Naive thymus-derived CD8-positive, alpha-beta T cell (primary cell): ENCODE measurements at regions not wholly inside any gene's neighbourhood (a gene's known extent, or its start where the extent isn't known, plus 50 kb on each side); places are given as distances from the start of the nearest gene placed in this dataset.

ENCODE experiments used
- ATAC-seq, 2 donors: fragments of 150-1000 bp; cut with Tn5 transposase in 1 of 2; sonication (Bioruptor Pico), chemical (Tn5 transposase) in 1 of 2; 1 replicate in 1 of 2; 2 replicates in 1 of 2; pipeline ENCODE4 v1.10.0; 2021; ENCODE audit warnings: mild to moderate bottlenecking in 2 of 2, moderate library complexity in 2 of 2
- POLR2A ChIA-PET: fragments of 350-600 bp; sonication (Branson Sonifier 250); formaldehyde crosslinking; loops from one replicate; lab custom pipeline; 2021; ENCODE audit warnings: antibody characterized with exemption; lab: Charles Lee
- DNase-seq, 10 donors: peaks; one replicate each; pipeline versions ENCODE4 v3.0.0 to v3.0.0-alpha.2; 2020 to 2022
- H3K27ac Mint-ChIP-seq, 10 donors: one replicate each; pipeline ENCODE4 v1.8.0; 2020 to 2022; ENCODE audit warnings: mild to moderate bottlenecking in 10 of 10, mixed read lengths in 10 of 10, moderate library complexity in 4 of 10, inconsistent platforms in 1 of 10
- H3K27me3 Mint-ChIP-seq, 5 donors: one replicate each; pipeline ENCODE4 v1.8.0; 2021 to 2022; ENCODE audit warnings: mixed read lengths in 5 of 5
- H3K36me3 Mint-ChIP-seq, 3 donors: one replicate each; pipeline ENCODE4 v1.8.0; 2020 to 2022; ENCODE audit warnings: mixed read lengths in 3 of 3, mild to moderate bottlenecking in 2 of 3, inconsistent platforms in 1 of 3
- H3K4me1 Mint-ChIP-seq, 4 donors: one replicate each; pipeline ENCODE4 v1.8.0; 2021 to 2022; ENCODE audit warnings: mixed read lengths in 4 of 4
- H3K4me3 Mint-ChIP-seq, 10 donors: one replicate each; pipeline ENCODE4 v1.8.0; 2020 to 2022; ENCODE audit warnings: mild to moderate bottlenecking in 10 of 10, mixed read lengths in 10 of 10, moderate library complexity in 6 of 10, inconsistent platforms in 1 of 10
- H3K9me3 Mint-ChIP-seq, 9 donors: one replicate each; pipeline ENCODE4 v1.8.0; 2020 to 2022; ENCODE audit warnings: mixed read lengths in 9 of 9, mild to moderate bottlenecking in 3 of 9, inconsistent platforms in 1 of 9, moderate library complexity in 1 of 9

DNA sequence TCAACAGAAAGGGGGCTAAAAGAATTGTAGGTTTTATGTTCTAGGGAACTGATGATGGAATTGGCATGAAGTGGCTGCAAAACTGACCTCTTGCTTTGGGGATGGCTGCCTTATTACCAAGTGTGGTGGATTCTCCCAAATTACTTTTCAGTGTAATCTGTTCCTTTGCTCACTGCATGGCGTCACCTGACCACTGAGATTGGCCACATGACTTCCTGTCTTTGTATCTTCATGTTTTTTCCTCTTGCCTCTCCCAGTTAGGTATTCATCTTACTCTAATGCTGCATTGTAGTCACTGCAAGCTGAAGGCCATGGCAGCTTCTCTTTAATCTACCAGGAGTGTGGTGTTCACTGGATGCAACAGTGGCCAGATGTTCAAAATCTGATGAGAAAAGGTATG, 257.7 kb upstream of the TNP1 start:
- ATAC-seq (no peak), DNase-seq (no peak)
- Mint-ChIP-seq H3K4me3 (no peak overlapping the region), H3K27me3 (peaks cover 0 to 18% (median 8%) of the 10 kb centered on the region in 5 donors), H3K4me1 (no peaks in the 10 kb centered on the region), H3K9me3 (no peaks in the 10 kb centered on the region), H3K27ac (no peak overlapping the region), H3K36me3 (no peaks in the 10 kb centered on the region)
- POLR2A ChIA-PET, result no interaction called here

DNA sequence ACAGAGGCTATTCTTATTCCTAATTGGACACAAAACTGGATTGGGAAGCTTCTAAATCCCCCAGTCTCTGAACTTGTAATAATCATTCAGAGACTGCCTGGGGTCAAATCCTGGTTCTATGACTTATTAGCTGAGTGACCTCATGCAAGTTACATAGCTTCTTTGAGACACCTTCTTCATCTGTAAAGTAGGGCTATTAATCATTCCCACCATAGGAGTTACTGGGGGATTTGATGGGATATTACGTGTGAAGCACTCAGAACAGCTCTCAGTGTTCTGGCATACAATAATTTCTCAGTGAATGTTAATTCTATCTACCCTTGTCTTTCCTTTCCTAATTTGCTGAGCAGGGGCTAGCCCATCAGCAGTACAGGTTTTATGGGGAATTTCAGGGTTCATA, 256.7 kb upstream of the TNP1 start:
- no peaks in the 10 kb centered on the region for H3K36me3 Mint-ChIP-seq
- ATAC-seq, result no peak
- no peak for DNase-seq
- no peak overlapping the region for H3K4me3 Mint-ChIP-seq
- no peaks in the 10 kb centered on the region for H3K4me1 Mint-ChIP-seq
- peaks cover 0 to 17% (median 3%) of the 10 kb centered on the region in 5 donors for H3K27me3 Mint-ChIP-seq
- POLR2A ChIA-PET, result no interaction called here
- H3K9me3 Mint-ChIP-seq, result no peaks in the 10 kb centered on the region
- no peak overlapping the region for H3K27ac Mint-ChIP-seq

DNA sequence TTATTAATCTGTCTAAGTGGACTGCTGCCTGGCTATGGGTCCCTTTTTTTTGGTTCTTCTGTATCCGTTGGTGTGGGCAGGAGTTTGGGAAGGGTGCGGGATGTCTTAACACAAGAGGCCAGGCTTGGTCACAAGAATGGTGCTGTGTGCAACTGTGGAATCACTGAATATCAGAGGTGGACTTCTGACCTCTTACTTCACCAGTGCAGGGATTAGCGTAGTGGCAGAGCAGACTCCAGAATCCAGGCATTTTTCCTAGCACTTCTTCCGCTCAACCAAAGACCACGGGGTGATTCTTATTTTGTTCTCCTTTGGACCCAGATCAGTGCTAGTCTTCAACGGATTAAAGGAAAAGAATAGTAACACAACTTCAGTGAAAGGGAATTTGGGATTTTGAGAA, 254.3 kb upstream of the TNP1 start:
- ATAC-seq (no peak), DNase-seq (no peak)
- H3K4me3 Mint-ChIP-seq, result no peak overlapping the region
- H3K27ac Mint-ChIP-seq, result no peak overlapping the region
- no peaks in the 10 kb centered on the region for H3K36me3 Mint-ChIP-seq
- H3K27me3 Mint-ChIP-seq, result peaks cover 0 to 15% (median 4%) of the 10 kb centered on the region in 5 donors
- H3K4me1 Mint-ChIP-seq, result no peaks in the 10 kb centered on the region
- POLR2A ChIA-PET, result no interaction called here
- peaks cover 0 to 3% (median 0%) of the 10 kb centered on the region in 9 donors for H3K9me3 Mint-ChIP-seq

DNA sequence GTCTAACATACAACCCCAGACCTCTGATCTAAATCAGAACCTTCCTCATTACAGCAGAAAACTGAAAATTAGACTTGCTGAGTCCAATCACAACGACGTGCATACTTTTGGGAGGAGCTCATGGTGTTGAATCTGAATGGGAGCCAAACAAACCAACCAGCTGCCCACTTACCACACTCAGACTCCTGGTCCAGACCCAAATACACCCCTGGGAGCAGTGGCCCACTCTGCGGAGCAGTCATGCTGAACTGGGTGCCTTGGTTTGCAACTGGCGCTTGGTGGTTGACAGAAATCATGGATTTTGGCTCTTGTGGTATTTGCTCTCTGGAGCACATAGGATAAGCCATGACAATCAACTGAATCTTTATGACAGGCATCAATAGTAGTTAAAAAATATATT, 253.6 kb upstream of the TNP1 start:
- no peaks in the 10 kb centered on the region for H3K4me1 Mint-ChIP-seq
- H3K4me3 Mint-ChIP-seq, result no peak overlapping the region
- POLR2A ChIA-PET, result no interaction called here
- DNase-seq, result no peak
- no peak overlapping the region for H3K27ac Mint-ChIP-seq
- peaks cover 0 to 13% (median 4%) of the 10 kb centered on the region in 5 donors for H3K27me3 Mint-ChIP-seq
- no peaks in the 10 kb centered on the region for H3K36me3 Mint-ChIP-seq
- H3K9me3 Mint-ChIP-seq, result peaks cover 0 to 3% (median 0%) of the 10 kb centered on the region in 9 donors
- no peak for ATAC-seq

DNA sequence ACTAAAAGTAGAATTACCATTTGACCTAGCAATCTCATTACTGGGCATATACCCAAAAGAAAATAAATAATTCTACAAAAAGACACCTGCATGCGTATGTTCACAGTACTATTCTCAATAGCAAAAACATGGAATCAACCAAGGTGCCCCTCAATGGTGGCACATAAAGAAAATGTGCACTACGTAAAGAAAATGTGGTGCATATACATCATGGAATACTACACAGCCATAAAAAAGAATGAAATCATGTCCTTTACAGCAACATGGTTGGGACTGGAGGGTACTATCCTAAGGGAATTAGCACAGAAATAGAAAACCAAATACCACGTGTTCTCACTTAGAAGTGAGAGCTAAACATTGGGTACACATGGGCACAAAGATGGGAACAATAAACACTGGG, 250.7 kb upstream of the TNP1 start:
- no peak overlapping the region for H3K27ac Mint-ChIP-seq
- peaks cover 0 to 3% (median 0%) of the 10 kb centered on the region in 9 donors for H3K9me3 Mint-ChIP-seq
- no peak for ATAC-seq

DNA sequence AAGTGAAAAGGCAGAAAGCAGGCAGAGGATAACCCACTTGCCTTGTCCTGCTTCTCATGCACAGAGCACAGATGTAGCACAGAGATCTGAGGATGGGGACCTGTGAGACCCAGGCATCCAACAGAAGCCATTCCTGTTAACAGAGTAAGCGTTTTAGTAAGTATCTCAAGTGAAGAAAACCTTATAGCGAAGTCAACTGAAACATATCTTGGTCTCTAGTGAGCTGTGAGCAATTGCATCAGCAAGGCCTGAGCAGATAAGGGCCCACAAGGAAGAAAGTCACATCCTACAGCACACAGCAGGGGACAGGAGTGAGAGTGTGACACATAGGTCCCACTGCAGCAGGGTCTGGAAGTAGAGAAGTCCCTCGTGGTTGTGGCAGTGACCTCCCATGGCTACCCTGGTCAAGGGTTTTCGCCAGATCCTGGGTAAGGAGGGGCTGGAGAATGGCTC, 248.7 kb upstream of the TNP1 start:
- H3K27me3 Mint-ChIP-seq, result peaks cover 0 to 9% (median 2%) of the 10 kb centered on the region in 5 donors
- H3K27ac Mint-ChIP-seq, result no peak overlapping the region
- H3K4me1 Mint-ChIP-seq, result peaks cover 0 to 2% (median 0%) of the 10 kb centered on the region in 4 donors
- POLR2A ChIA-PET, result no interaction called here
- no peak for DNase-seq
- peaks cover 0 to 3% (median 0%) of the 10 kb centered on the region in 9 donors for H3K9me3 Mint-ChIP-seq
- H3K4me3 Mint-ChIP-seq, result no peak overlapping the region
- no peaks in the 10 kb centered on the region for H3K36me3 Mint-ChIP-seq
- ATAC-seq, result no peak

More for the DNA sequence above, 250.7 kb upstream of the TNP1 start:
- POLR2A ChIA-PET, result no interaction called here
- peaks cover 0 to 9% (median 2%) of the 10 kb centered on the region in 5 donors for H3K27me3 Mint-ChIP-seq
- DNase-seq, result no peak
- peaks cover 0 to 2% (median 0%) of the 10 kb centered on the region in 4 donors for H3K4me1 Mint-ChIP-seq
- H3K4me3 Mint-ChIP-seq, result no peak overlapping the region
- H3K36me3 Mint-ChIP-seq, result no peaks in the 10 kb centered on the region

DNA sequence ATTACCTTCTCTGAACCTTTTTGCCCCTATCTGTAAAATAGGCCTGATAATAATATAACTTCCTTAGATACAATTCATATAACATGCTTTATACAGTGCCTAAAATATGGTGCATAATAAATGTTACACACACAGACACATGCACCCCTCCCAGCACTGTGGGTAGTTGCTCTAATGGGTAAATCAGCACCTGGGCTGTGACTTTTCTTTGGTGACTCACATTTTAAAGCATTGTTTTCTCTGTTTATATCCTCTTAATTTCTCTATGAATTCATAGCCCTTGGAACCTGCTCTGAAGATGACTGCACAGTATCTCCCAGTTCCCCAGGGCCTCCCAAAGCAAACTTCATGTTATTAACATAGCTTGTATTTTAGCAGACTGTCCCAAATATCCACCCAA, 248.2 kb upstream of the TNP1 start:
- Mint-ChIP-seq H3K4me3 (no peak overlapping the region), H3K36me3 (no peaks in the 10 kb centered on the region), H3K27ac (no peak overlapping the region), H3K4me1 (peaks cover 0 to 2% (median 0%) of the 10 kb centered on the region in 4 donors), H3K9me3 (peaks cover 0 to 3% (median 0%) of the 10 kb centered on the region in 9 donors), H3K27me3 (peaks cover 0 to 9% (median 2%) of the 10 kb centered on the region in 5 donors)
- DNase-seq (no peak), ATAC-seq (no peak)
- POLR2A ChIA-PET, result no interaction called here

DNA sequence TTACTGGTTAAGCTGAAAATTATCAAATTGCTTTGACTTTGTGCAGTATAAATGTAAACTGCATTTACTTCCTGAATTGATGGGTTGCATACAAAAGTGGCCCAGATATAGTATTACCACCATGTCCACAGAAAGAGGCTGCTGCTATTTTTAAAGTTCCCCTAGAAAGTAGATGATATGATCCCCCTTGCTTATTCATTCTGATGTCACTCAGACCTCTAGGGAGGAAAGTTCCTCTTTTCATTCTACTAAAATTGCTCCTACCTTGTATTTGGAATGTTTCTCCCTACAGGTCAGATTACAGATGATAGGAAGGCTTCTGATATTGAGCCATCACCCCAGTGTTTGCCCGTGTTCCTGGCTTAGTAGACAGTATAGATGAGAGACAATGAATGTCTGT, 247.6 kb upstream of the TNP1 start:
- Mint-ChIP-seq H3K36me3 (no peaks in the 10 kb centered on the region), H3K9me3 (peaks cover 0 to 3% (median 0%) of the 10 kb centered on the region in 9 donors), H3K4me1 (peaks cover 0 to 2% (median 0%) of the 10 kb centered on the region in 4 donors), H3K4me3 (no peak overlapping the region), H3K27me3 (peaks cover 0 to 9% (median 2%) of the 10 kb centered on the region in 5 donors), H3K27ac (no peak overlapping the region)
- POLR2A ChIA-PET, result no interaction called here
- DNase-seq (no peak), ATAC-seq (no peak)

DNA sequence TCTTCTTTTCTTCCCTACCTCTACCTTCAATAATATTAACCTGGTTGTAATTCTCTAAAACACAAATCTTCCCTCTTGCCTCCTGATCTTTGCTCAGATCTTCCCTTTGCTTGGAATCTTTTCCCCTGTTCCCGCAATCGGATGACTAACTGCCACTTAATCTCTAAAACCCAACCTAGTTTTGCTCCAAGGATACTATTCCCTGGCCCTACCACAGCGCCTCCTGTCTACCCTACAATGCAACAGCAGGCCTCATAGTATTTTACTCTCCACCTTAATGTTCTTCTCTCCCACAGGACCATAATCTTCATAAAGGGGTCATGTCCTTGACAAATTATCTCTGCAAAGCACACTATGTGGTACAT, 246.8 kb upstream of the TNP1 start:
- DNase-seq, result no peak
- Mint-ChIP-seq H3K27ac (no peak overlapping the region), H3K27me3 (peaks cover 0 to 11% (median 6%) of the 10 kb centered on the region in 5 donors), H3K36me3 (no peaks in the 10 kb centered on the region), H3K4me1 (peaks cover 0 to 2% (median 0%) of the 10 kb centered on the region in 4 donors), H3K9me3 (peaks cover 0 to 3% (median 0%) of the 10 kb centered on the region in 9 donors), H3K4me3 (no peak overlapping the region)
- ATAC-seq, result no peak
- POLR2A ChIA-PET, result no interaction called here

DNA sequence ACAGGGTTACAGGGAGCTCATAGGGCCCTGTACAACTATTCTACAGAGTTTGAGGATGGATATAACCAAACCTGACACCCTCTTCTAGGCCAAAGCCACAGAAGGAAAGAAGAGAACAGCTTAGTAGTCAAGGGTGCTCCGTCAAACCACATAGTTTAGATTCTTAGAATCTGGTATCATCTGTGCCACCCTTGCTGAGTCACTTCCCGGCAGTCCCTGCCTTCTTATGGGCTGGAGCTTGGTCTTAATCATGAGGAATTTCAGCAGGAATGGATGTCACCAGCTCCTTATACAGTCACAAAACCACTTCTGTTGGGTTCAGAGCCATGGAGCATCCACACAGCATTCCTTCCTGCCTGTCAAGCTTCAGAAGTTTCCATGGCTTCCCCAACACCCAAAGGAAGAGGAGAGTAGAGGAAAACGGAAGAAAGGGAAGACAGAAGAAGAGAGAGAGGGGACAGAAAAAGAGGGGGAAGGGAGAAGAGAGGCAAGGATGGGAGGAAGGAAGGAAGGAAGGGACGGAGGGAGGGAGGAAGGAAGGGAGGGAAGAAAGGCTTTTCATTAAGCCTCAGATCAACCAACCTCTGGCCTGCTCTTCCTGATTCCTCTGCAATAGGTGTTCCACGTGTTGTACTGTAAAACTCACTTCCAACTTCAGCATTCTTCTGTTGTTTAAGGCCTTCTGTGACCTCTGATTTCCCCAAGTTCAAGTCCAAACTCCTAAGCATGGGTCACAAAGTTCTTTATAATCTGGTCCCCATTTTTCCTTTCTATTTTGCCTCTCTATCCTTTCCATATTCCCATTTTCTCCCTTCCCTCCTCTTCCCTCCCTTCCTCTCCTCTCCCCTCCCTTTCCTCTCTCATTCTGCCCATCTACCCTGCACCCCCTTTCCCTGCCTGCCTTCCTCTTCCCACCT, 246.1 kb upstream of the TNP1 start:
- DNase-seq (no peak), ATAC-seq (no peak)
- POLR2A ChIA-PET, result no interaction called here
- Mint-ChIP-seq H3K4me3 (no peak overlapping the region), H3K27ac (no peak overlapping the region), H3K27me3 (peaks cover 0 to 10% (median 6%) of the 10 kb centered on the region in 5 donors), H3K36me3 (no peaks in the 10 kb centered on the region), H3K9me3 (peaks cover 0 to 3% (median 0%) of the 10 kb centered on the region in 9 donors), H3K4me1 (peaks cover 0 to 2% (median 0%) of the 10 kb centered on the region in 4 donors)

DNA sequence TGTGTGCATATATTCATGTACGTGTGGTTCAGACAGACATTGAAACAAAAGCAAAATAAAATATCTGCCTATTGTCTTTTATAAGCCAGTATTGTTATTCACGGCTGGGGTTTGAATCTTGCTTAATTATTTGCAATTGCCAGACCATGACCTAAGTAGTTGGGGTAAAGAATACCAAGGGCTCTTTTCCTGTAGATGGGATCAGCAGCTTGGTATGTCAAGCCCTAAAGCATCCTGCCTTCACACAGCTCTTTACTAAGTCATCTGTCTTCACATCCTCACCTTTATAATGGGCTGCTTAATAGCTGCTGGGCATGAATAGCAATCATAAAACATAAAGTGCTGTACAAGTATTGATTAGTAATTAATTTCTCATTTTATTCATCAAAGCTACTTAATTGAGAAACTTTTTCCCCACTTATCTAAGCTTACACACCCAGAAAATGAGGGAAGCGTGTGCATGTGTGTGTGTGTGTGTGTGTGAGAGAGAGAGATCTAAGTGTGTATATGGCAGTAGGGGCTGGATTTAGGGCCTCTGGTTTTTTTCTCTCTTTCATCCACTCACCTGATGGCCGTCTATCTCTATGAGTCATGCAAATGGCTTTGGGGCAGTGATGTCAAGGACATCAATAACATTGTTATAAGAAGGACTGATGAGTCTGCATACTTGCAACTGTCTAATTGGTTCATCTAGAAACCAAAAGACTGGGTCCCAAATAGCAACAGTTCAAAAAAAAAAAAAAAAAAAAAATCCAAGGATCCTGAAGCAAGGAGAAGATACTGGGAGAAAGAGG, 244.1 kb upstream of the TNP1 start:
- no peak for DNase-seq
- POLR2A ChIA-PET, result no interaction called here
- no peaks in the 10 kb centered on the region for H3K36me3 Mint-ChIP-seq

DNA sequence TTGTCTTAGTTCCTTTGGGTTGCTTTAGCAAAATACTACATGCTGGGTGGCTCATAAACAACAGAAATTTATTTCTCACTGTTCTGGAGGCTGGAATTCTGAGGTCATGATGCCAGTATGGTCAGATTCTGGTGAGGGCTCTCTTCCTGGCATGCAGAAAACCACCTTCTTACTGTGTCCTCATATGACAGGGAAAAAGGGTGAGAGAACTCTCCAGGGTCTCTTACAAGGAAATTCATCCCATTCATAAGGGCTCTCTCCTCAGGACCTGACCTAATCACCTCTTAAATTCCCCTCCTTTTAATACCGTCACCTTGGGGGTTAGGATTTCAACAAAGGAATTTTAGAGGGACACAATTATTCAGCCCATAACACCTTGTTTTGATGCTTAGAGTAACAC, 243.1 kb upstream of the TNP1 start:
- POLR2A ChIA-PET, result no interaction called here
- H3K27me3 Mint-ChIP-seq, result peaks cover 0 to 8% (median 6%) of the 10 kb centered on the region in 5 donors
- no peak overlapping the region for H3K4me3 Mint-ChIP-seq
- no peaks in the 10 kb centered on the region for H3K36me3 Mint-ChIP-seq
- no peak overlapping the region for H3K27ac Mint-ChIP-seq
- DNase-seq (no peak), ATAC-seq (no peak)
- peaks cover 0 to 2% (median 0%) of the 10 kb centered on the region in 4 donors for H3K4me1 Mint-ChIP-seq
- no peaks in the 10 kb centered on the region for H3K9me3 Mint-ChIP-seq

More for the DNA sequence above, 244.1 kb upstream of the TNP1 start:
- Mint-ChIP-seq H3K27me3 (peaks cover 0 to 10% (median 6%) of the 10 kb centered on the region in 5 donors), H3K4me3 (no peak overlapping the region), H3K9me3 (no peaks in the 10 kb centered on the region), H3K4me1 (peaks cover 0 to 2% (median 0%) of the 10 kb centered on the region in 4 donors), H3K27ac (no peak overlapping the region)
- ATAC-seq, result no peak

DNA sequence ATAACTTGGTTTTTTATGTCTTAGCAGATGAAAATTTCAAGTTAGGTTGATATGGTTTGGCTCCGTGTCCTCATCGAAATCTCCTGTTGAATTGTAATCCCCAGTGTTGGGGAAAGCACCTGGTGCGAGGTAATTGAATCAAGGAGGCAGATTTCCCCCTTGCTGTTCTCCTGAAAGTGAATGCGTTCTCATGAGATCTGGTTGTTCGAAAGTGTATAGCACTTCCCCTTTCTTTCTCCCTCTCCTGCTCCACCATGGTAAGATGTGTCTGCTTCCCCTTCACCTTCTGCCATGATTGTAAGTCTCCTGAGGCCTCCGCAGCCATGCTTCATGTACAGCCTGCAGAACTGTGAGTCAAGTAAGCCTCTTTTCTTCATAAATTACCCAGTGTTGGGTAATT, 242.1 kb upstream of the TNP1 start:
- no peak for ATAC-seq
- POLR2A ChIA-PET, result no interaction called here

More for the DNA sequence above, 242.1 kb upstream of the TNP1 start:
- Mint-ChIP-seq H3K9me3 (no peaks in the 10 kb centered on the region), H3K4me3 (no peak overlapping the region), H3K27ac (no peak overlapping the region), H3K27me3 (peaks cover 0 to 8% (median 6%) of the 10 kb centered on the region in 5 donors), H3K36me3 (no peaks in the 10 kb centered on the region), H3K4me1 (peaks cover 0 to 2% (median 0%) of the 10 kb centered on the region in 4 donors)
- no peak for DNase-seq
